ENCODE measurements at regions not wholly inside any gene's neighbourhood (a gene's known extent, or its start where the extent isn't known, plus 50 kb on each side); places are given as distances from the start of the nearest gene placed in this dataset.

- DNase-seq = no peak
Measured at GRCh38 chr4:14669371-14669770, 332.9 kb upstream of the CPEB2 start.

DNA sequence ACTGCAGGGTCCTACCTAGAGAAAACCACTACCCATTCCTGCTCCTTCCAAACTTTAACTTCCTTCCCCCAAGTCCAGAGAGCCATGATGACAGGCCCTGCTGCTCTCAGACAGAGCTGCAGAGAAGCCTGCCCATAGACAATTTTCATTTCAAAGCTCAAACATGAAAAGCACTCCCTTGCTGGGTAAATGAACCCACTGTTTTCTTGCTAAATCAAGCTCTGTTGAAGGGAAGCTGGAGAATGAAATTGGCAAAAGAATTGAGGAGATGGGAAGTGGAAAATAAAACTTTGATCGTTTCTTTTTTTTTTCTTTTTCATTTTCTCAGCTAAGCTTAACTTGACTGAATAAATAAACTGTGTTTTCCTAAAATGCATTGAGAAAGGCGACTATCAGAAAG lies 331.1 kb upstream of the CPEB2 start:
- DNase-seq = no peak

DNA sequence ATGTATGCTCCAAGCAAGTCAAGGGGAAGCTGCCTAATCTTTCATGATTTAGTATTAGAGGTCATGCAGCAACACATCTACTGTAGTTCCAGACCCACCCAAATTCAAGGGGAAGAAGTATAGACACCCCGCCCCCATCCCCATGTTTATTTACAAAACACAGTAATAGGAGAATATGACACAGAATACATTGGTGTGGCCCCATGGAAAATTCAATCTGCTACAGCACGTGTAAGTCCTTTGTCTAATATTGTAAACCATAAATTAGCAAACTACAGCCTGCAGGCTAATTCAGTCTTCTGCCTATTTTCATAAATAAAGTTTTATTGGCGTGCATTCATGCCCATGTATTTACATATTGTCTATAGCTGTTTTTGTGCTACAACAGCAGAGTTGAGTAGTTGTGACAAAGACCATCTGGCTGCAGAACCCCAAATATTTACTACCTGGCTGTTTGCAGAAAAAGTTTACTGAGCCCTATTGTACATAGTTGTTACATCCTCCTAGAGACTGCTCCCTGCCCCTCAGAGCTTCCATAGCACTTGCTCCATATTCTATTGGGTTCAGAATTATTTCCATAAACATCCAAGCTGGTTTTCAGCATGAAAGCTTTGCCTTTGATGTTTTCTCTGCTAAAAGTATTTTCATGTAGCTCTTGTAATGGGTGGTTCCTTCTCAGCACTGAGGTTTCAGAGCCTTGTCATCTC lies 326.8 kb upstream of the CPEB2 start:
- DNase-seq = no peak

DNA sequence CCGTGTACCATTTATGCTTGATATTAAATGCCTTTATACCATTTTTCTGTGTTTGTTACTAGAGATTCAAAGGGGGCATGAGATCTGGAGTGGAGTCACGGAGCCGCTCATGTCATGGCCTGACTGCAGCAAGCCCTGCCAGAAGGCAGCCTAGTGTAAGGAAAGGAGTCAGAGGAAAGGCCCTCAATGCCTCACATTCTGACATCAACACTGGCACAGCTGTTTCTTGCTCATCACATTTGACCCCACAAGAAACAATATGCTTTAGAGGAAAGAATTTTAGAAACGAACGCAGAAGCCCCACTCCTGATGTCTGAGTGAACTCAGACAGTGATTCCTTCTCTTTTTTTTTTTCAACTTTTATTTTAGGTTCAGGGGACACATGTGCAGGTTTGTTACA lies 322.4 kb upstream of the CPEB2 start:
- no peak for DNase-seq

GRCh38 chr4:14681330-14681729 lies 321.0 kb upstream of the CPEB2 start:
- DNase-seq = no peak

- no peak for DNase-seq
Measured at GRCh38 chr4:14693728-14694127, 308.6 kb upstream of the CPEB2 start.

DNA sequence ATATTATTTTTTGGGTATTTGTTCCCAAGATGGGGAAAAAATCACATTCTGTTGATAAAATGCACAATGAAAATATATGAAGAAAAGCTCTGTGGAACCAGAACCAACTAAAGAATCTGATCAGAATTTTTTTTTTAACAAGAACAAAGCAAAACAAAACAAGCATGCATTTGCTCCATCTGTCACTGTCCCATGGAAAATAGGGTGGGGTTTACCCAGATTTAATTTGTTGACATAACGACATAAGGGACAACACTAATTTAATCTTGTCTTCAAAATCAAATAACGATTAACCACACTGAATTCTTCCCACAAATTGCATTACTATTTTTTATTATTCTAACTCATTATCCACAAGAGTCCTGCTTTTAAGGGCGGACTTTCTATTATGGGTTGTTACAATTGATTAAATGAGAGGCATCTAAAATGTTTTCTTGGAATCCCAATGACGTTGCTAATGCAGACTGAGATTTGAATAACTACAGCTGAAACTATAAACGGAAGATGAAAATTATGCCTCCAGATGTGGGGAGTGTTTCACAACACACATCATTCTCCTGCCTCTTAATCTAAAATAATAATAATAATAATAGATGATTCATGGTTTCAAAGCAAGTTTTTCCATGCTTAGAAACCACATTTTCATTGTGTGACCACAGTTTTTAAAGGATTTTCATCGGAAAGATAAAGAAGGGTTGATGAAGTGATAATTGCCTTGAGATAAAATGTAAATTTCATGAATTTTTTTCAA lies 307.0 kb upstream of the CPEB2 start:
- no peak for DNase-seq

DNA sequence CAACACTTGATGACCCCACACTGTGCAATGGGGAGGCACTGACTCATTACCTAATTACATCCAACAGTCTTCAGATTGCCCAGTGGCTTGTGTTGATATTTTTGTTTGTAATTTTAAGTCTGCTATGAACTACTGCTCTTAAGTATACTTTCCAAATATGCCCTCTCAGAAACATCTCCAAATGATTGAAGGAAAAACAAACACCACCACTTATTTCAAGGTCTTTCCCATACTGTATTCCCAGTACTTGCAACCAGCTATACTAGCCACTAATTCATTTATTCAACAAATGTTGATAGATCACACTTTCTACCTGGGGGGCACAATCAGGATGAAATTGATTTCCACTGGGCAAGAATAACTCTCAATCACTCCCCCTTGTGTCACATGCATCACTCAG lies 302.2 kb upstream of the CPEB2 start:
- no peak for DNase-seq

- DNase-seq = no peak
Measured at GRCh38 chr4:14700544-14700943, 301.7 kb upstream of the CPEB2 start.

- no peak for DNase-seq
Measured at GRCh38 chr4:14701389-14701788, 300.9 kb upstream of the CPEB2 start.

GRCh38 chr4:14701896-14702295 lies 300.4 kb upstream of the CPEB2 start:
- DNase-seq = no peak

GRCh38 chr4:14708574-14708973 lies 293.7 kb upstream of the CPEB2 start:
- no peak for DNase-seq

- DNase-seq = no peak
Measured at GRCh38 chr4:14711259-14711658, 291.0 kb upstream of the CPEB2 start.

DNA sequence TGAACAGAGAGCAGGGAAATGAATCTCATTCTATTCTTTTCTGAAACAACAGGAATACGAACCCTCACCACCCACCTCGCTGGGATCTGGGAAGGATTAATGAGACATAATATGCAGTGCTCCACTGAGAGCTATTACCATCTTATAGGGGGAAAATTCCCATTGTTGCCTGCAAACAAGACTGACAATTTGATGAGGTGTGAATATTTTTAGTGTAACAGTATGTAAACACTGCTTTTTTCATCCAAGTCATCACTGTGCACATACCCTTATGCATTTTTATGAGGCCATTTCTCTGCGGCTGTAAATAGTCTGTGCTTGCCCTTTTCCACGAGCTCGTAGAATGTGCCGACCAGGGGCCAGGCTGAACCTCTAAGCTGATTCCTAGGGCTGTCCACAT lies 285.6 kb upstream of the CPEB2 start:
- no peak for DNase-seq

DNA sequence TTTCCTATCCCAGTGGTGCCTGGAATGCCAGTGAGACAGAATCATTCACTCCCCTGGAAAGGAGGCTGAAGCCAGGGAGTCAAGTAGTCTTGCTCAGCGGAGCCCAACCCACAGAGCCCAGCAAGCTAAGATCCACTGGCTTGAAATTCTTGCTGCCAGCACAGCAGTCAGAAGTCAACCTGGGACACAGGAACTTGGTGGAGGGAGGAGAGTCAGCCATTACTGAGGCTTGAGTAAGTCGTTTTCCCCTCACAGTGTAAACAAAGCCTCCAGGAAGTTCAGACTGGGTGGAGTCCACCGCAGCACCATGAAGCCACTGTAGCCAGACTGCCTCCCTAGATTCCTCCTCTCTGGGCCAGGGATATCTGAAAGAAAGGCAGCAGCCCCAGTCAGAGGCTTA lies 283.2 kb upstream of the CPEB2 start:
- DNase-seq = no peak

DNA sequence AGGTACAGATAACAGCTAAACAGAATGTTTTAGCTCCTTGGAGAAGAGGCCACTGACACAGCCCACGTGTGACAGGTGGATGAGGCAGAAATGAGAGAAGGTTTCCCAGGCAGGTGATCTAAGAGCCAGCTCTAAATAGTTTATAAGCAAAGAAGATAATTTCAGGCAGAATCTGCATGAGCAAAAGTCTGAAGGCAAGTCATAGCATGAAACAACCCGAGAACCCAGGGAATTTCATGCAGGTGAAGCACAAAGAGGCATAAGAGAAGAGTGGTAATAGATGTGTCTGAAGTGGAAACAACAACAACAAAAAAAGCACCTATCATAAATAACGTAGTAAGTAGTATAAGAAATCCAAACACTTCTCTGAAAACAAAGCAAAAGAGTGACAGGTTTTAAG lies 275.8 kb upstream of the CPEB2 start:
- DNase-seq = no peak

GRCh38 chr4:14726877-14727361 lies 275.4 kb upstream of the CPEB2 start:
- DNase-seq = no peak

DNA sequence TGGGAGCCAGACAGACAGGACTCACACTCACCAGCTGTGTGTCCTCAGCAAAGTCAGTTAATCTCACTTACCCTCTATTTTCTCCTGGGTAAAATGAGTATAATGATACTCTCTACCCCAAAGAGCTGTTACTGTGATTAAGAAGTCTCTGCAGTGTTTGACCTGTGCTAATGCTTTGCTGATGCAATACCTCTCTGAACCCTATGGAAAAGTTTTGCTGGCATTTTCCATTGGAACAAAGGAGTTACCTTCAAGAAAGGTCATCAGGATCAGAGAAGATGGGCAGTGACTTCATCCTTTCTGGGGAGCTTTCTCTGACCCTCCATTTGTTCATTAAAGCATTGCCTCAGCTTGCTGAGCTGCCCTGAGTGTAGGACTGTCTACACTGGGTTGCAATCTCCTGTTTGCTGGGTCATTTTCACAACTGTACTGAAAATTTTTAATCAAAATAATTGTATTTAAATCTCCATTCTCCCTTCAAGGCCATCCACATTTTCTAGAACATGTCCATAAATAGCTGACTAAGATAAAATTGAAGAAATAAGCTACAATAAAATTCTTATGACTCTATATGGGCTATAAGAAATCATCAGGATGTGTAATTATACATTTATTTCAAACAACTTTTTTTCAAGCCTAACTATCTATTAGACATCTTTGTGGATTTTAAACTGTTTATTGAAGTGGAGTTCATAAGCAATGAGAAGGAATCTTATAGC lies 272.8 kb upstream of the CPEB2 start:
- DNase-seq = no peak

DNA sequence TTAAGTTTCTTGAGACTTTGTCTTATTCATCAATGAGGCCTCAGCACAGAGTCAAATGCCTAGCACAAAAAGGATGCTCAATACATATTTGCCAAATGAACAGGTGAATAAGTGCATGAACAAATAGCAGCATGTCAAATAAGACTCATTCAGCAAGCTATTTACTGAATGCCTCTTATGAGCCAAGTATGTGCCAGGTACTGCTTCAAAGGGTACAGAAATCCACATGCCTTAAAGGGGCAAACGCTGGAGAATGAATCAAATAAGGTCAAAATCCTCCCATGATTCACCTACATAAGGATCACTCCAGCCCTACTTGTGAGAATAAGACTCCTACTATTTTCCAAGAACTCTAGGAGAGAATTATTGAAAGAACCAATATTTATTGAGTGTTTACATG lies 260.2 kb upstream of the CPEB2 start:
- DNase-seq = no peak

GRCh38 chr4:14743172-14743571 lies 259.1 kb upstream of the CPEB2 start:
- DNase-seq = no peak

DNA sequence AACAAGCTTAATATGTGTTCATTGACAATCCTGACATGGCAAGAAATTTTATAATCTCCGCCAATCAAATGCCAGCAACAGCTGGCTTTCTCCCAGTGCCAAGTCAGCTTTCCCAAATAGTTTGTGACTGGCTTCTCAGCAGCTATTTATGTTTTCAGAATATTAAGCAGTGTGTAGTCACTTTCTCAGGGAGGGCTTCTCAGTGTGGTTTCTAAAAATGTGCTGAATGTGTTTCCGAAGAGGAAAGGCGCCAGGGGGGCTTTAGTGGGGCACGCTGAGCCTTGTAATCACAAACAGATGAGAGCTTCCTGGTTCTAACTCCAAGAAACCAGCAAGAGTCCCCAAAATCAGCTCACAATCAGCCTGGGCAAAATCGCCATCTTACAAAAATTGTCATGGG lies 258.7 kb upstream of the CPEB2 start:
- no peak for DNase-seq

- DNase-seq = no peak
Measured at GRCh38 chr4:14744346-14744745, 257.9 kb upstream of the CPEB2 start.

DNA sequence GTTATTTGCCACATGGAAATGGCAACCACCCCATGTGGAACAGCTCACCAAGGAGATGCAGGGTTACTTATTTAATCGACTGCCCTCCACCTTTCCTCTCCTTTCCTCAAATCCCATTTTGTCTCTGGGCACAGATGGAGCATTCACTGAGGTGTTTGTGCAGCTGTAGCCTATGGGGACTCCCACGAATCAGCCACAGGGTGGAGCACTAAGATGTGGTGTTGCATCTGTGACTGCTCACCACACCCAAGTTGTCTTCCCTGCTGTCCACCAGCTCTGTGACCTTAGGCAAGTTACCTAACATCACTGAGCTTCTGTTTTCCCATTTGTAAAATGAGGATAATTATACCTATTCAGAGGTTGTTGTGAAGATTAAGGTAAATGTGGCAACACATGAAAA lies 252.4 kb upstream of the CPEB2 start:
- DNase-seq = no peak

Data from GOT3 (cell line).